Loucy (cell line): ENCODE measurements at regions not wholly inside any gene's neighbourhood (a gene's known extent, or its start where the extent isn't known, plus 50 kb on each side); places are given as distances from the start of the nearest gene placed in this dataset.

Source experiments
- CTCF ChIP-seq: fragments of 200-600 bp; sonication (generic); conservative IDR thresholded peaks from 2 replicates; pipeline ENCODE4 v1.5.1; 2014; ENCODE audit warnings: mild to moderate bottlenecking, antibody characterized with exemption, low read length
- EZH2phosphoT487 ChIP-seq: fragments of 200-600 bp; IDR thresholded peaks from 2 replicates; pipeline ENCODE4 v1.6.1; 2018; ENCODE audit warnings: antibody characterized with exemption, mild to moderate bottlenecking, moderate library complexity, borderline replicate concordance

GRCh38 chr1:229951856-229952534 lies 115.0 kb upstream of the GALNT2 start:
- TF ChIP-seq CTCF (no peak), EZH2phosphoT487 (no peak)
